ENCODE measurements at regions not wholly inside any gene's neighbourhood (a gene's known extent, or its start where the extent isn't known, plus 50 kb on each side); places are given as distances from the start of the nearest gene placed in this dataset.

- TF ChIP-seq REST (IDR thresholded peaks at IDR 0.05; ENCODE audit: low read depth), result no peak
- no peak for TF ChIP-seq CEBPB (IDR thresholded peaks at IDR 0.05)
- TF ChIP-seq EGR1 (IDR thresholded peaks at IDR 0.05), result no peak
- TF ChIP-seq USF1 (IDR thresholded peaks at IDR 0.05), result no peak
- TF ChIP-seq YY1 (IDR thresholded peaks at IDR 0.05; ENCODE audit: low read depth), result no peak
- no peak for TF ChIP-seq TEAD4 (IDR thresholded peaks at IDR 0.05)
- TF ChIP-seq FOXM1 (IDR thresholded peaks at IDR 0.05; ENCODE audit: borderline replicate concordance, low read depth), result no peak
- no peak for TF ChIP-seq MAX (IDR thresholded peaks at IDR 0.05)
- TF ChIP-seq TCF12 (IDR thresholded peaks at IDR 0.05; ENCODE audit: low read depth), result no peak
- TF ChIP-seq TAF1 (IDR thresholded peaks at IDR 0.05; ENCODE audit: low read depth), result no peak
- no peak for TF ChIP-seq NFIC (IDR thresholded peaks at IDR 0.05)
- TF ChIP-seq CREB1 (IDR thresholded peaks at IDR 0.05; ENCODE audit: low read depth), result no peak
- TF ChIP-seq EP300 (IDR thresholded peaks at IDR 0.05; ENCODE audit: borderline replicate concordance), result no peak
- no peak for TF ChIP-seq ZBTB7A (IDR thresholded peaks at IDR 0.05; ENCODE audit: low read depth)
- no peak for TF ChIP-seq RAD21 (IDR thresholded peaks at IDR 0.05; ENCODE audit: low read depth)
Observed at GRCh38 chr16:17668386-17668785, 197.6 kb upstream of the XYLT1 start.

GRCh38 chr16:17666293-17666692, 195.5 kb upstream of the XYLT1 start:
- TF ChIP-seq MAX (IDR thresholded peaks at IDR 0.05), result no peak
- TF ChIP-seq CREB1 (IDR thresholded peaks at IDR 0.05; ENCODE audit: low read depth), result no peak
- TF ChIP-seq RAD21 (IDR thresholded peaks at IDR 0.05; ENCODE audit: low read depth), result no peak
- TF ChIP-seq TCF12 (IDR thresholded peaks at IDR 0.05; ENCODE audit: low read depth), result no peak
- no peak for TF ChIP-seq FOXM1 (IDR thresholded peaks at IDR 0.05; ENCODE audit: borderline replicate concordance, low read depth)
- TF ChIP-seq TAF1 (IDR thresholded peaks at IDR 0.05; ENCODE audit: low read depth), result no peak
- TF ChIP-seq ZBTB7A (IDR thresholded peaks at IDR 0.05; ENCODE audit: low read depth), result no peak
- no peak for TF ChIP-seq TEAD4 (IDR thresholded peaks at IDR 0.05)
- no peak for TF ChIP-seq NFIC (IDR thresholded peaks at IDR 0.05)
- no peak for TF ChIP-seq REST (IDR thresholded peaks at IDR 0.05; ENCODE audit: low read depth)

- TF ChIP-seq NFIC (IDR thresholded peaks at IDR 0.05) (no peak), ZBTB7A (IDR thresholded peaks at IDR 0.05; ENCODE audit: low read depth) (no peak), CREB1 (IDR thresholded peaks at IDR 0.05; ENCODE audit: low read depth) (no peak)
Observed at GRCh38 chr16:17658881-17659280, 188.1 kb upstream of the XYLT1 start.

- TF ChIP-seq ZBTB7A (IDR thresholded peaks at IDR 0.05; ENCODE audit: low read depth), result no peak
- no peak for TF ChIP-seq REST (IDR thresholded peaks at IDR 0.05; ENCODE audit: low read depth)
- TF ChIP-seq NFIC (IDR thresholded peaks at IDR 0.05), result no peak
- no peak for TF ChIP-seq EGR1 (IDR thresholded peaks at IDR 0.05)
- TF ChIP-seq FOXM1 (IDR thresholded peaks at IDR 0.05; ENCODE audit: borderline replicate concordance, low read depth), result no peak
- TF ChIP-seq CEBPB (IDR thresholded peaks at IDR 0.05), result no peak
- TF ChIP-seq MAX (IDR thresholded peaks at IDR 0.05), result no peak
- no peak for TF ChIP-seq TAF1 (IDR thresholded peaks at IDR 0.05; ENCODE audit: low read depth)
- no peak for TF ChIP-seq EP300 (IDR thresholded peaks at IDR 0.05; ENCODE audit: borderline replicate concordance)
- no peak for TF ChIP-seq RAD21 (IDR thresholded peaks at IDR 0.05; ENCODE audit: low read depth)
- TF ChIP-seq TCF12 (IDR thresholded peaks at IDR 0.05; ENCODE audit: low read depth), result no peak
- TF ChIP-seq CREB1 (IDR thresholded peaks at IDR 0.05; ENCODE audit: low read depth), result no peak
- TF ChIP-seq TEAD4 (IDR thresholded peaks at IDR 0.05), result no peak
Observed at GRCh38 chr16:17657045-17657444, 186.3 kb upstream of the XYLT1 start.

- TF ChIP-seq EP300 (IDR thresholded peaks at IDR 0.05; ENCODE audit: borderline replicate concordance) (no peak), RAD21 (IDR thresholded peaks at IDR 0.05; ENCODE audit: low read depth) (no peak), MAX (IDR thresholded peaks at IDR 0.05) (no peak), EGR1 (IDR thresholded peaks at IDR 0.05) (no peak), USF1 (IDR thresholded peaks at IDR 0.05) (no peak), TEAD4 (IDR thresholded peaks at IDR 0.05) (no peak), TAF1 (IDR thresholded peaks at IDR 0.05; ENCODE audit: low read depth) (no peak), CREB1 (IDR thresholded peaks at IDR 0.05; ENCODE audit: low read depth) (no peak), TCF12 (IDR thresholded peaks at IDR 0.05; ENCODE audit: low read depth) (no peak), NFIC (IDR thresholded peaks at IDR 0.05) (no peak), YY1 (IDR thresholded peaks at IDR 0.05; ENCODE audit: low read depth) (no peak), CEBPB (IDR thresholded peaks at IDR 0.05) (no peak), FOXM1 (IDR thresholded peaks at IDR 0.05; ENCODE audit: borderline replicate concordance, low read depth) (no peak)
Observed at GRCh38 chr16:17654571-17654970, 183.8 kb upstream of the XYLT1 start.

Measured in Ishikawa (cell line).